NCI-H1048 (cell line): ENCODE measurements at regions not wholly inside any gene's neighbourhood (a gene's known extent, or its start where the extent isn't known, plus 50 kb on each side); places are given as distances from the start of the nearest gene placed in this dataset.
"Not testable (repeated sequence)": the region's sequence is repeated elsewhere in the genome, so short reads cannot be mapped to it uniquely, and the experiment has no call there.

Experiments used
- DNase-seq: peaks from one replicate; lab custom pipeline; 2025; lab: John Stamatoyannopoulos, UW

DNA sequence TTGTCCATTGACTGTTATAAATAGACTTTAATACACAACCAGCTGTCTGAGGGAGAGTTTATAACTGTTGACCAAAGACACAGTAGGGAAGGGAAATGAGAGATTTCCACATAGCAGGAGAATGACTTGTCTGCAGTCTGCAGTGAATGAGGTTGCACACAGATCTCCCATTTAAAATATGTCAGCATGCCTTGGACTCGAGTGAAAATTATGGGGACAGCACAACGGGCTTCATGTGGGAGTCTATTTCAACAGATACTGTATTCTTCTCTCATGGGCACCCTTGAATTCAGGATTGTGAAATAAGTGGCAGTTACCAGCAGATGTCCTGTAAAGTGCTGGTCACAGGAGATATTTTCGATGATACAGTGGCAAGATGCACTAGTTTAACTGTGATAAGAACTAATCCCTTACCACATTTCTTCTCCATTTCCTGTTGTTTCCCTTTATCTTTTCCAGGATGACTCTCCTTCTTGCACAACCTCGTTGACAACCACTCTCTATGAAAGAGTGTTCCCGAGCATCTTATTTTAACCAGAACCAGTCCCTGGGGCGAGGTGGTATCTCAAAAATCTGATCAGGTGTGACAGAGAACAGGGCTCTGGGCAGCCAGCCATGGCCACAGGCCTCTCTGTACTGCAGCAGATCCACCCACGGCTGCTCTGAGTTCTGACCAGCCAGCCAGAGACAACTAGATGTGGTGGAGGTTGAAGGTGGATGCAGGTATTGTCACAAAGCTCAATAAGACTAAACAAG is 51.5 kb upstream of the MAP3K1 start:
- no peak for DNase-seq

DNA sequence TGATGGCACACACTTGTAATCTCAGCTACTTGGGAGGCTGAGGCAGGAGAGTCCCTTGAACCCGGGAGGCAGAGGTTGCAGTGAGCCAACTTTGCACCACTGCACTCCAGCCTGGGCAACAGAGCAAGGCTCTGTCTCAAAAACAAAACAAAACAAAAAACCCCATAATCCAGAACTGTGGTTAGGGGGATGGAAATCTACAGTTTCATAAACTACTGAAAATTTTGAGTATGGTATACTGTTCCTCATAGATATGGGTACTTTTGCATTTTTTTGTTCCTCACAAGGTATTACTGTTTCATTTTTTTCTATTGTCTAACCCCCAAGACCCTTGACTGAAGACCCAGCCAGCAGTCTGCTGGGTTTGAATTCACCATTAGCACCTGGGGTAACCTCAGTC is 52.2 kb upstream of the MAP3K1 start:
- DNase-seq, result no peak

DNA sequence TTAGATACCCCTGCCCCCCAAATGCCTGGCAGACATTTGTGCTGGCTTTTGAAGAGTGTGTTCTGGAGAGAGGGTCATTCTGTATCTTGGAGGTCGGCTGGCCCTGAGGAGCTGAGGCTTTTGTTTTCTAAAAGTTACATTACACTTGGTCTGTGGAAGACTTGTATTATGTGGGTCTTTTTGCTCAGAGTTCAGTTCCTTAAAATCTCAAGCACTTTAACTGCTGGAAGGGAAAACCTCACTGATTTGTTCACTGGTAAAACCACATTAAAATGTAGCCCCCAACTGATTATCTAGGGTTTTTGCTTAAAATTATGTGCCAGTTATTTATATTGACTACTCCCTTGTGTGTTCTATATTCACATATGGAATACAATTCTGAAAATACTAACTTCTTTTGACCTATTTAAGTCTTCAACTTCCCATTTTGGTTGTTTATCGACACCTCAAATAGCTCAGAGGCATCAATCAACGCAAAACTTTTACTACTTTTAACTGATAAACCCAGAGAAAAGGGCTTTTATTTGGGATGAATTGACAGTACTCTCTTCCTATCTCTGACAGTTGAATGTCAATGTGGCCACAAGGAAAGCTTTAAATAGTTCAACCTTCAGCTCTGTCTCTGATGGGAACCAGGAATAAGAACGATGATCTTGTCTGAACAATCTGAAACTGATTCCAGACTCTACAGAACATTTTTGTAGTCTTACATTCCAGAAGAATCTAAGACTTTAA is 54.0 kb upstream of the MAP3K1 start:
- DNase-seq, result no peak

DNA sequence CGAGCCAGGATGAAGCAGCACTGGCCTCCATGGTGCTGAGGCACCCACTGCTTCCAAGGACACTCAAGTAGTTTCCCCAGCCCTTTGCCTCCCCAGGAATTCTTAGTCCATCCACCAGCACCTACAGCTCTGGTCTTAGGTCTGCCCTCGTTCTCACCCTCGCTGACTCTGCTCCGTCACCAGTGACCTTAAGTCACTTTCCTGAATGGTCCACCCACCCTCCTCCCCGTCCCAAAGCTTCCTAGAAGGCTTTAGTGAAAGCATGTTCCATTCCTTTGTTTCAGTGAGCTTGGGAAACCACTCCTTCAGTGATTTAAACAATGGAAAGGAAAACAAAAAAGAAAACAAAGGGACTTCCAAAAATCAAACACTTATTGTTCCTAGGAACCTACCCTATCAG is 54.6 kb upstream of the MAP3K1 start:
- DNase-seq, result no peak

DNA sequence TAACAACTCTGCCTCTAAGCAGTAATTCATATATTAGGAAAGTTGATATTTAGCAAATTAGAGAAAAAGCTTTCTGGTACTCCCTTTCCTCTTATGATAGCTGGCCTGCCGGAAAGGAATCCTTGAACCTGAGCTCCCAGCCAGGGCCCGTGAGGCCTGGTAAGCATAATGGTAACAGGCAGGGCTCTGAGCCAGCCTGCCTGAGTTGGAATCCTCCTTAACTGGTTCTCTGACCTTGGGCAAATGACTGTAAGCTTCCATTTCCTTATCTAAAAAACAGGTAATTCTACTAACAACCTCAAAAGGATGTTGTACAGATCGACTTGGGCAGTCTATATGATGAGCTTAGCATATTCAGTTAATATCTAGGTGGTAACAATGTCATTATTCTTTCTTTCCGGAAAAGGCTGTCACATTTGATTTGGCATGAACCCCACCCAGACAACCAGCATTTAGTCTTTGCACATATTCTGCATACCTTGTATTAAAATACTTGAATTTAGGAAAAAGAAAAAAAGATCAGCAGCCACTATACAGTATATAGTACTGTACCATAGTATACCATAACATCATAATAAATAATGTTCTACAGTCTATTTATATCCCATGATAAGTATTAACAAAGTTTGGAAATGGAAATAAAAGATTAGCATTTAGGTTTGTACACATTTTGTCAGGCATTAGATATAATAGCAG is 55.7 kb upstream of the MAP3K1 start:
- no peak for DNase-seq

DNA sequence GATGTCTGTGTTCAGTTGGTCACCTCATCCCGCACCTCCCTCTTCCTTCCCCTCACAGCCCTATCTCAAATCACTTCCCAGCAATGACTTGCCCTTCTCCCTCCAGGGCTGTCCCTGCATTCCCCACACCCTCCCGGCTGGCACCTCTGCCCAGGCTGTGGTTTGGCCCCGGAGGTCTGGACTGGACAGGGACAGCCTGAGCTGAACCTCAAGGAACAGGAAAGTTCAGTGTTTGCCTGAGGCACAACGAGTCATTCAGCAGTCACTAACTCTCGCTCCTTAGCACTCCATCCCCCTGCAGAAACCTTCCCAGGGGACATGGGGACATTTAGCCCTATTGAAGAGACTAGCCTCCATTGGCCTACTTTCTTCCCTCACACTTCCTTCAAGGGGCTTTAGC is 58.3 kb upstream of the MAP3K1 start:
- no peak for DNase-seq

DNA sequence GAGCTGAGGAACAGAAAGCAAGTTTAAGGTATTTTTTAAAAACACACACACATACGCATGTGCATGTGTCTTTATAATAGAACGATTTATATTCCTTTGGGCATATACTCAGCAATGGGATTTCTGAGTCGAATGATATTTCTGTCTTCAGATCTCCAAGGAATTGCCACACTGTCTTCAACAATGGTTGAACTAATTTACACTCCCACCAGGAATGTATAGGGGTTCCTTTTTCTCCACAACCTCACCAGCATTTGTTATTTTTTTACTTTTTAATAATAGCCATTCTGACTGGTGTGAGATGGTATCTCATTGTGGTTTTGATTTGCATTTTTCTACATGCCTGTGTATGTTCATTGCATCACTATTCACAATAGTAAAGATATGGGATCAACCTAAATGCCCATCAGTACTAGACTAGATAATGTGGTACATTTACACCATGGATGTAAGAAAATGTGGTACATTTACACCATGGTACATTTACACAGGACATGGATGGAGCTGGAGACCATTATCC is 60.3 kb upstream of the MAP3K1 start:
- no peak for DNase-seq

DNA sequence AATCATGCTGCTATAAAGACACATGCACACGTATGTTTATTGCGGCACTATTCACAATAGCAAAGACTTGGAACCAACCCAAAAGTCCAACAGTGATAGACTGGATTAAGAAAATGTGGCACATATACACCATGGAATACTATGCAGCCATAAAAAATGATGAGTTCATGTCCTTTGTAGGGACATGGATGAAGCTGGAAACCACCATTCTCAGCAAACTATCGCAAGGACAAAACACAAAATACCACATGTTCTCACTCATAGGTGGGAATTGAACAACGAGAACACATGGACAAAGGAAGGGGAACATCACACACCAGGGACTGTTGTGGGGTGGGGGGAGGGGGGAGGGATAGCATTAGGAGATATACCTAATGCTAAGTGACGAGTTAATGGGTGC is 61.8 kb upstream of the MAP3K1 start:
- not testable (repeated sequence) for DNase-seq

DNA sequence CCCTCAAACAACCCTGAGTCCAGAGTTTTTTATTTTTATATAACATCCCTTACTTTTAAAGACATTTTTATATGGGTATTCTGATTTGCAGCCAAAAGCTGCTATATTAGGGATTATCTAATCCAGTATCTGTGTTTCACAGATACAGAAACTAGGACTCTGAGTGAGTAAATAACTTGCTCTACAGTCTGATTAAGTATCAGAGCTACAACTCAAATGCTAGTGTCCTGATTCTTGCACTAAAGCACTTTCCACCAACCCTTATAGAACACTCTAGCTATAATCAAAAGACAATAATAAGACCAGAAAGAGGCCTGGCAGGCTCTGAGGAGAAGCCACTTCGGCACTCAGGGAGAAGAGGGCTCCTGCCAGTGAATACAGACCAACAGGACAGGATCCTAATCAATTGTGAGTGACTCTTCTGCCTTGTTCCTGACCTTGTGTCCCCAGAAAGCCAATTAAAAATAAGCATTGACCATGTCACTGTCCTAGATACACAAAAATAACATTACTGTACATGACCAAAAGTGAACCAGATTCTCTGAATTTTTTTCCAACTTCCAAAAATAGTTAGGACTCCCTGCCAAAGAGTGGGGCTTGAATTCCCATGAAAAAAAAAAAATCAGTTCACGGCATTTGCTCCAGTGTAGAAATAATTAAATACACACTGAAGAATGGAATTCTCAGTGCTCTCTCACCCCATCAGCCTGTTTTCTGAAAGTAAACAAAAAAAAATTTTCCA is 63.6 kb upstream of the MAP3K1 start:
- no peak for DNase-seq

DNA sequence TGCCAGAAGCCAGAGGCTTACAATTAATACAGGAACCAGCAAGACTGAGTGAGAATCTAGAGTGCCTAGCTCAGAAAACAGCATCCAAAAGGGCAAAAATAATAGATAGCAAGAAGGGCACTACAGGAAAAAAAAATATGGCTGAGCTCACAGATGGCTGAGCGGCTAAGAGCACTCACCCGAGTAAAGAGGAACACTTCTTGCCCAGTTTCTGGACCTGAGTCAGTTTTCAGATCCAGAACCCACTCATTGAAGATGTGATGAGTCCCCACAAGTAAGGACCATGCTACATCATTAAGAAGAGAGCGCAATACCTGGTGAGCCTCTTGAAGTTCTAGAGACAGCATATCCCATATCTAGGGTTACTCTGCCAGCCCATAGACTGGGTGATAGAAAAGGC is 65.5 kb upstream of the MAP3K1 start:
- no peak for DNase-seq

DNA sequence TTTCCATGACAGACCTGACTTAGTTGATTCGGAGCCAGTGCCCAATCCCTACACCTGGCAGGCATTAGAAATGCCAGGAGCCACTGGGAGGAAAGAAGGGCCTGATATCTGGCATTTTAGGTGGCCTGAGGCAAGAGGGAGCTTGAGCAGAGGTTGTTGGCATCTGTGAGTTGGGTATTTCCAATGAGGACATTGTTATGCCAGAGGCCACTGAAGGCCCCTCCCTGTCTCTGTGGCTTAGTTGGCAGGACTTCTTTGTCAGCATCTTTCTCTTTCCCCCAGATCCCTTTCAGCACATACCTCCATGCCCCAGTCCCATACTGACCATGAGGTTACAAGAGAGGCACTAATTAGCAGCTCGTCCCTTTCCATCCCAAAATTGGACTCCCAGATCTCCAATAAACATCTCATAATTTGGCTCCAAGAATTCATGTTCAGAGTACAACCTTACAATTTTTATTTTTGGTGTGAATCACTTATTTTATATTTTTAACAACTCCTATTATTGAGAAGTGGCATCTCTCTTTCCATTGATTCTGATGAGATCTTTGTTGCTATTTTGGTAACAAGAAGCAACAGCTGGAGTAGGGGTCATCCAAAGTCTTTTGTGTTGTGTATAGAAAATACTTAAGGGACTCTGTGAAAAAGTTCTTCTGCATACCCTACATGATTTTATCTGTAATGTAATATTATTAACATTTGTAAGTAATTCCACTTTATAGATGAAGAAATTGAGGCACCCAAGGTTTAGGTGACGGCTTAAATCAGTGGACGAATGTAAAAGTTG is 68.6 kb upstream of the MAP3K1 start:
- no peak for DNase-seq

DNA sequence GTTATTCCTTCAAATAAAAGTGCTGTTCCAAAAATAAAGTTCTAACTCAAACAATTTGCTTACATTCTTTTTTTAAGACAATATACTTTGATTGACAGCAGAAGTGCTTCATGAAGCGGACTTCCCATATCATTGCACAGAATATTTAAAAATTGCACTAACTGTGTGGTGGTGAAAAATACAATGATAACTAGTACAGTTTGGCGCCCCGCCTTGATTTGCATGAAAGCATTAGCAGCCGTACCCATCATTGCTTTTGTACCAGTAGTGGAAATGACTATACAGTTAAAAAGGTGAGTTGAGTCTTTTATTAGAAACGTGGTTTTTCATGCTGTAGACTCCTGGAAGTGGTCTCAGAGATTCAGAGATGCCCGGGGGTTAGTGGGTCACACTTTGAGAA is 69.5 kb upstream of the MAP3K1 start:
- no peak for DNase-seq

DNA sequence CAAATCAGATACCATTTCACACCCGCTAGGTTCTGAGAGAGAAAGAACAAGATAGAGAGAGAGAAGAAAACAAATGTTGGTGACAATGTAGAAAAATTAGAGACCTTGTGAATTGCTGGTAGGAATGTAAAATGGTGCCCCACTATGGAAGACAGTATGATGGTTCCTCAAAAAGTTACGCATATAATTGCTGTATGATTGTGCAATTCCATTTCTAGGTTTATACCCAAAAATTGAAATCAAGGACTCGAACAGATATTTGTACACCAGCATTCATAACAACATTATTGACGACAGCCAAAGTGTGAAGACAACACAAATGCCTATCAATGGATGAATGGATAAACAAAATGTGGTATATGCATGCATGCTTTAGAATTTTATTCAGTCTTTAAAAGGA is 74.5 kb upstream of the MAP3K1 start:
- DNase-seq, result no peak

DNA sequence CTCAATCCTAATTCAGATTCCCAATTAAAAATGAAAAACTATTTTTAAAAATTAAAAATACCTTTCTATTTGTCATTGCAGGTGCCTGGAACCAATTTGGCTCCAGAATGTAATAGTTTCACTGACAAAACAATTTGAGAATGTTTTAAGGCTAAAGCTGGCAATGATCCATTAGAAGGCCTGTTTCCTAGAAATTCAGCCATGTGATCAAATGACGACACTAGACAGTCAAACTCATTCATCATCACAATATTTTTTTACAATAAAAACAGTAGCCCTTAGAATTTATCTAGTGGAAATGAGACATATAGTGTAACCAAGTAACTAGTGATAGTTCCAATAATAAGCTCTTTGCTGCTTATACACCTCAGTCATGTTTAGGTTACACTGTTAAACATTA is 75.4 kb upstream of the MAP3K1 start:
- no peak for DNase-seq

DNA sequence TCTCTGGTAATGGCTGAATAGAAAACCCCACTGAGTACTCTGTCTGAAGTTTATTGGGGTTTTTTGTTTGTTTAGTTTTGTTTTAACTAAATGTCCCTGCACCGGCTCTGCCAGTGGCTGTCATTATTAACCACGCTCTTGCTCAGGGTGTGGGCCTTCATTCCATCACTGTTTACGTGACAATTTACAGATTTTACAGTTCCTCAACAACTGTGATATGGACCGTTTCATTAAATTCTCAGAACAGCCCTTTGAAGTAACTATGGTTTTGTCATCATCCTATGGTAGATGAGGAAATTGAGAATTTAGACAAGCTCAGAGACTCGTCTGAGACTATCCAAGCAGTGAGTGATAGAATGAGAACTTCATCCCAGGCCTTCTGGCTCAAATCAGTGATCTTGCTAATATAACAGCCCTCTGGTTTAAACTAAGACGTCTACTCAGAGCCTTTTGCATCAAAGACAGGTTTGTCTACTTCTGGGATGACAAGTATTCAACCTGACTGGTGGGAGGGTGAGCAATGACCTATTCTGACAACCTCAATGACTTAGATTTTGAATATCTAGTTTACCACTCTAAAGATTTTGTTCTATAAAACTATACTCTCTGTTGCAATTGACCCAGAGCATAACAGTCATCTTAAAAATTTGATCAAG is 77.3 kb upstream of the MAP3K1 start:
- DNase-seq, result no peak

DNA sequence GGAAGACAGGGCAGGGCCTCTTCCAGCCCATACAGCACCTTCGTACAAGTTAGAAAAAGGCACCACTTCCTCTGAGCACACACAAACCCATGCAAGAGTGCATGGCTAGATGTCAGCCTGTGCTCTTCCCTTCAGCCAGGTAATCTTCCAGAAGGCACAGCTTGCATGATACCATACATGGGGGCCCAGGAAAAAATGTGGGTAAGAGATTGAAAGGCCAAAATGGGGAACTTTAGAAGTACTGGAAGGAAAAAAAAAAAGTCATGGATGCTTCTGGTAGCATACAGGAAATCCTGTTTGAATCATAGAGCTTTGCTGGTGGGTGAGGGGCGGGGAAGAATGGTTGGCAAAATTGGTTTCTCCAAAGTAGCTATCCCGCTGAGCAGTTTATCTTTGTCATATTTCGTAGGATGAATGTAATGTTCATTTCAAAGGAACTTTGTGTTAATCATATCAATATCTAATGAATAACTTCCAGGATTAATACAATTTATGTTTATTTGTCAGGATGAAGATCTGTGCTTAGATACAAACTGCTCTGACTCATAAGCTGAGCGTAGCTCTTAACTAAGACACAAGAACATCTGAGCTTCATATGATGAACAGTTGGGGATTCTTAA is 78.2 kb upstream of the MAP3K1 start:
- no peak for DNase-seq

DNA sequence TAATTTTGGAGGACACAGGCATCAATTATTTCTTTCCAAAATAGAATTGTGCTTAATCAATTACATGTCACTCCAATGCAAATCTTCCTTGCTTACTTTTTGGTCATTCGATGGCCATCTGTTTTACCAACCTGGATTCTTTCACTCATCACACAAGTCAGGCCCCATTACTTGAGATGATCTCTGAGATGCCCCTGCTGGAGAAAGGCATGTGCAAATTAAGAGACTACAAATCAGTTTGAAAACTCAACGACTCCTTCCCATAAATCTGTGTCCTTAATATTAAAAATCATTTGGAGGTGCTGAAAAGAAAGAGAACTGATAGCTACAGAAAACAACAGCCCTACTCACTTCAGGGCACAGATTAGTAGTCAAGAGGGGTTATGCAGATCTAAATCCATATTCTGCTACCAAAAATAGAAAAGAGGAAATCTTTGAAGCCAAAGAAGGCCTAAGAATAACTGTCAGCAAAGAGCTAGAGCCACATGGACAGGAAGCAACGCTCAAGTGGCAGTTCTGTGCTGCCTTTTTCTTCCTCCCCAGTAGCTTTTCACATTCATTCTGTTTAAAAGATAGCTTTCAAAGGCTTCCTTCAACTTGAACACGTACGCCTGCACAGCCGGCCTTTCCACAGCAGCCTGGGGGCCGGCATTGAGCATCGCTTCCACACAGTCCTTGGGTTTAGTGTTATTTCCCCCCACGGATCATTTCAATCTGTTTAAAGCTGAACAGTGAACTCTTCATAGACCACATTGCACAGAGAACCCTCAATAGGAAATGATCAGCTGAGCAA is 79.3 kb upstream of the MAP3K1 start:
- DNase-seq, result no peak

DNA sequence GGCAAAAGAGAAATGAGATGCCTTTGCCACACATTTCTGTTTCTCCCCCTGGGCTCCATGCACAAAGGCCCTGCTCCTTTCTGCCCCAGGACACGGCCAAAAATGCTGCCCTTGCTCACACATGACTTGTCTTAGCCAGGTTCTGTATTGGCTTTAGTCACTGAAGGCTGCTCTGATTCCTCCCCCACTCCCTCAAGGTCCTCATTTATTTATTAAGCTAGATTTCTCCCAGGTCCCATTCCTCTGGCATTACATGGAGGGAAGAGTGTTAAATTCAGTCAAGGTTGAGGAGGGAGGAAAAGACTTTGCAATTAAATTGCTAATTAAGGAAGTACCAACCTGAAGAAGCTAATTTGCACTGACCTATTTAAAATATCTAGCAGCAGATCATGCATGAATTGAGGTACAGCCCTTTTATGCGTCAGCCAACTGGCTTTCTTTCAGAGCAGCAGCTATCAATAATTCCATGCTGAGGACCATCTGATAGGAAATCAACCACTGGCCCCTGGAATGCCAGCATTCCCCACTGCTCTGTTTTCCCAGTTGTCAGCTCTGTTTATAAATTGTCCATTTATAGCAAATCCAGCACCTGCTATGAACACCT is 81.2 kb upstream of the MAP3K1 start:
- DNase-seq, result no peak

DNA sequence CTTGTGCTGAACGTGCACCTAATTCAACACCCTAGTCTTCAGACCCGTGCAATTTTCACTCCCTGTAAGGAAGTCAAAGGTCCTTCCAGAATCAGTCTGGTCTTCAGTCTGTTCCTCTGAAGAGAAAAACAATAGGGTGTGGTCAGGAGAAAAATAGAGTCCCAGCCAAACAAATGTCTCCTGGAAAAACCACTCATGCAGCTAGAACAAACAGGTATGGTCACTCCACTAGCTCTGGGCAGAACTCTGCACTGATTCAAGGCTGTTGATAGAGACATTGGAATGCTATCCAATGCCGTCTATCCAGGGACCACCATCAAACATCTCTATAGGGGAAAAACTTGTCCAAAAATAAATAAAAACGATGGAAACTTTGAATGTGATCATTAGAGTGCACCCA is 81.8 kb upstream of the MAP3K1 start:
- DNase-seq, result no peak
